Occipital lobe (tissue), 1 donor: ENCODE measurements at regions not wholly inside any gene's neighbourhood (a gene's known extent, or its start where the extent isn't known, plus 50 kb on each side); places are given as distances from the start of the nearest gene placed in this dataset.

ENCODE experiments used
- DNase-seq: peaks from one replicate; lab custom pipeline; 2025; lab: John Stamatoyannopoulos, UW

DNA sequence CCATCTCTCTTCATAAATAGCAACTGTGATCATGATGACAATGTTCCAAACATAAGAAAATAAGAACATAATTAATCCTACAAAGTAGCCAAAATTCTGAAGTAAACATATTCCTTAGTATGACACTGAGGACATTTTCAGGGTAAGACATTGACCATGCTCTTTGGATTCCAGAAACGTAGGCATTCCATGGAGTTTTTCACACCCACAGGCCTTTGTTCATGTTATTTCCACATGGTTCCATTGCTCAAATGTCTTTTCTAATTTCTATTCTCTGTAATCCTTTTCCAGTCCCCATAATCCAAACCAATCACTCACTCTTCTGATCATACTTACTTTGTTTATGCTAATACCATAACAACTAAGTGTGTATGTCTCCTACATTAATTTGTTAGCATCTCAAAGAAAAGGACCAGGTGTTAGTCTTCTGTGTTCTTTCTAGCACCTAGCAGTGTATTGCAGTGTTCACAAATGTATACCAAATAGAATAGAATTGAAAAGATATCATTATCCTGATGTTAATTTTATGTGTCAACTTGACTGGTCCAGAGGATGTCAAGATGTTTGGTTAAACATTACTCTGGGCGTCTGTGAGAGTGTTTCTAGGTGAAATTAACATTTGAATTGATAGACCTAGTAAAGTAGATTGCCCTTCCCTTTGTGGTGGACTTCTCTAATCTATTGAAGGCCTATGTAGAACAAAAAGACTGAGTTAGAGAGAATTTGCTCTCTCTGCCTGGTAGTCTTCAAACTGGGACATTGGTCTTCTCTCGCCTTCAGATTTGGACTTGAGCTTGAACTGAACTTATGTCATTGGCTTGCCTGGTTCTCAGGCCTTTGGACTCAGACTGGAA, 516.6 kb downstream of the PTPRC start:
- DNase-seq: no peak

DNA sequence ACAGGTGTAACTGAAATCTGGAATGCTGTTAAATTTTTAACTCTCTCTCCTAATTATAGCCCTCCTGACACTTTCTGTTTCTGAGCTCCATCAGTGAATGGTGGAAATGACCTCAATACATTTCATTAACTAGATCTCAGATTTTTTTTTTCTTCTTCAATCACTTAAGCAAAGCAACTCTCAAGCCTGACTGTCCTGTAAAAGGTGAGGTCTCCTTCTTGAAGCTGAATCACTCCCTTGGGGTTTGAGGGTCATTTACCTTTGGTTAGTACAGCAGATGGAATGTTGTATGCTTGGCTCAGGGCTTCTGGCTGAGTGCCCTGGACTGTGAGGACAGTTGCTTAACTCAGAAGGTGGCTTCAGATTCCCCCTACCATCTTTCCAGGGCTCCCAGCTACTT, 518.7 kb downstream of the PTPRC start:
- DNase-seq: no peak

DNA sequence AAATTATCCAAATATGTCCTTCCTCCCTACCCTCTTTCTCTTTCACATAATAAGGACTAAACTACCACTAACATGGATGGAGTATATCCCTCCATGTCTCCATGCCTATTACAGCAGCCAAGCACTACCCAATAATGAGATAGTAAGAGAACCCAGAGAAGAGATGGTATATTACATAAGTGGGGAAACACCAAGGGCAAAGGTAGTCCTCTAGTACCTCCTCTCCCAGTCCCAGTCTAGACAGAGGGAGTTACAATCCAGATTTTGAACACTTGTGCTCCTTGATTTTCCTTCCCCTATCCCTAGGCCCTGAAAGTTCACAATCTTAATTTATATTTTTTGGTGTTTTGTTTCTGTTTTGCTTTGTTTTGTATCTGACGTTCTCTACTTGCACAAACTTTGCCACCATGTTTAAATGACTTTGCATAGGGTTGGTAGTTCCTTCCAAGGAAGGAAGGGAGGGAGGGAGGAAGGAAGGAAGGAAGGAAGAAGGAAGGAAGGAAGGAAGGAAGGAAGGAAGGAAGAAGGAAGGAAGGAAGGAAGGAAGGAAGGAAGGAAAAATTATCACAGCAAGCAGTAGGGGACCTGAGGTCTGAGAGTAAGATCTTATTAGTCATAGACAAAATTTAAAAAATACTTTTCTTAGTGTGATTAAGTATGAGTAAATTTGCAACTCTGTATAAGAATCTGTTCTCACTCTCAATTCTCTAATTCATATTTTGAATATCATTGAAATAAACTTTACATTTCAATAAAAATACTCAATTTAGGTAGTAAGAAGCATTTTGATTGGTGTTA, 521.9 kb downstream of the PTPRC start:
- DNase-seq: no peak

DNA sequence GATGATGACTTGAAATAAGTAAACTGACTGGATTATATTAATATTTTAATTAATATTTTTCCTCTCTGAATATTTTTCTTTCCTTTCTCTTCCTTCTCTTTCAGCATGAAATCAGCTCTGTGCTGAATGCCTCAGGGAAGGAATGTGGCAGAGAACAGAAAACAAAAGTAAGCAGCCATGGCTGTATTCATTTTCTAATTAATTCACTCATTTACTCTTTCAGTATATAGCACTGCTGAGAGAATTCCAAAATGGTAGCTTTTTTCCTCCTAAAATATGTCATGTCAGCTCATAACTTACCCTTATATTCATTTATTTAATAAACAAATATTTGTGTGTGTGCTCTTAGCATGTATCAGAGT, 522.5 kb downstream of the PTPRC start:
- no peak for DNase-seq

DNA sequence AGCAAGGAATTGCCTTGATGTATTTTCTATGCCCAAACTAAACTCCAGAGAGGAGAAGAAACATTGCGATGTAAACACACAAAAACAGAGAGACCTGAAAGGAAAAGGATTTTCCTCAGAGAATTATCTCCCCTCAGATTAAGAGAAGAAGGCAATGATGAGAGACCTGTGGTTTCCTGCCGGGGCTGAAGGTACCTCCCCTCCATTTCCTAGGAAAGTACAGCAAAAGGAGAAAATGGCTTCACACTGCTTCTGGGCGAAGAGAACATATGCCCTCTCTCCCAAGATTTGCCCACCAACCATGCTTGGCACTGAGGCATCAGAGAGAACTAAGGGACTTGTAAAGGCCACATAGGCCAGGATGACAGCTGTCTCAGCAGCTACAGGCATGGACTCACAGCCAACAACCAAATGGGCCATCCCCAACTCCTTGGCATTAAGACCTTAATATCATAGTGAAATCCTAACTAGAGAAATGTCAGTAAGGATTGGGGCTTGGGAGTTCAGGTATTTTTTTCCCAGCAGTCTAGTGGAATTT, 523.0 kb downstream of the PTPRC start:
- no peak for DNase-seq

DNA sequence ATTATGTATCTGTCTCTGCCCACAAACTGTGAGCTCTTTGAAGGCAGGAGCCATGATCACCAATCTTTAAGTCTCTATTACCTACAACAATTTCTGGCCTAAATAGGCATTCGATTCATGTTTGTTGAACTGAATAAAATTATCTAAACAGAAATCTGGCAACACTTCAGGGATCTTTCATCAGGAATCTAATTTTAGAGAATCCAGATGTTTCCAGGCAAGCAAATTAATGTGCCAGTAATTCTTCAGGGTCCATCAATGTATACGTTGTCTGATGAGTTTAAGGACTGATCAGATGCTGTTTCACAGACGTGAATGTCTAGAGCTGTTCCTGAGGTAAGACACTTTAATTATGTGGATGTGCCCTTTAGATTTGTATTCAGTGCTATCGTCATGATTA, 524.4 kb downstream of the PTPRC start:
- no peak for DNase-seq

DNA sequence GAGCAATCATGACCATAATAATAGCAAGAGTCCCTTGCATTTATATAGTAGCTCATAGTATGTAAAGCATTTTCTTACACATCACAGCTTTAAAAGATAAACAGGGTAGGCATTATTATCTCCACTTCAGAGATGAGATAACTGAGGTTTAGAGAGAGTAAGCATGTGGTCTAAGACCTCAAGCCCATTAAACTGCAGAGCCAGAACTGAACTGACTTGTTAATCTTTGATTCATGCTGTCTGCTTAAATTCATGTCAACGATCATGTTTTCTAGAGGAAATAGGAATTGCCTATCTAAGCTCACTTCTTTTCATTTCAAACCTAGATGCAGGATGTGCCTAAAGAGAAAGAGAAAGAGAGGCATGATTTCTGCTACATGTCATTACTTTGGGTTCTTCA, 524.8 kb downstream of the PTPRC start:
- no peak for DNase-seq

DNA sequence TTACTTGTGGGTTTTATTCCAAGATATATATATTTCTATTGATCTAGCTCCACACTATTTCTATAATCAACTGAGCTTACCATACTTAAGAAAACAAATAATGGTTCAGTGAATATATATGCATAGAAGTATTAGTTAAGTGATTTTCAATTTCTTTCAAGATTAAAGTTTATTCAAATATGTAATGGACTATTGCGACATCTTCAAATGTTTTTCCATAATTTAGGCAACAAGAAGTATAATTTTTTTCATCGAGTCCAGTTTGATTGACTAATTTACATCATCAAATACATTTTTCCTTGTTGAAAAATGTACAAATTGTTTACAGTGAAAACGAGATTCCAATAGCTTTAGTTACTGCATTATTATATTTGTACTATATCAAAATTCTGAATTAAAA, 528.6 kb downstream of the PTPRC start:
- DNase-seq: no peak

DNA sequence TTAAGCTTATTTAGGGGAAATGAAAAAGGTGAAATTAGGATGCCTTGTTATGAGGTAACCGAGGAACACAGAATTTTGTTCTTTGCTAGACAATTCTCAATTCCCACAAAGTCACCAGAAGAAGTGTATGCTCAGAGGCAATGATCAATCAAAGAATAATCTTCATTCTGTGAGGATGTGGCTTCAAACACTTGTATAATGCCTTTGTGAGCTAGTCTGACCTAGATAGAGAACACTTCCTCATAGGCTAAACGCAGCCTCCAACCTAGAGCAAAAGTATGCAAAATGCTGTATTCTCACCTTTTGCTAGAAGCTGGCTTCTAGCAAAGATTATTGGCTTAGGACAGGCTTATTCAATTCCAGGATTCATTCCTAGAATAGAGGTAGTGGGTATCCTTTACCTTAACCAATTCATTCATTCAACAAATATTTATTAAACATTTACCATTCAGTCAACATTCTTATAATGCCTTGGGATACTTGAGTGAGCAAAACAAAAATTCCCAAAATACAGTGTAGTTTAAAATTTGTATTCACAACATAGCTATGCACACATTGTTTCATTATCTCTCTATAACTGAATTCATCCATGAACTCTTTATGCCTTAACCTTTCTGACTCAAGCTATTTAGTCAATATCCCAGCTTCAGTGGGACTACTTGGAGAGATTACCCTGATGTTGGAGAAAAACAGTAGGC, 530.2 kb downstream of the PTPRC start:
- no peak for DNase-seq

DNA sequence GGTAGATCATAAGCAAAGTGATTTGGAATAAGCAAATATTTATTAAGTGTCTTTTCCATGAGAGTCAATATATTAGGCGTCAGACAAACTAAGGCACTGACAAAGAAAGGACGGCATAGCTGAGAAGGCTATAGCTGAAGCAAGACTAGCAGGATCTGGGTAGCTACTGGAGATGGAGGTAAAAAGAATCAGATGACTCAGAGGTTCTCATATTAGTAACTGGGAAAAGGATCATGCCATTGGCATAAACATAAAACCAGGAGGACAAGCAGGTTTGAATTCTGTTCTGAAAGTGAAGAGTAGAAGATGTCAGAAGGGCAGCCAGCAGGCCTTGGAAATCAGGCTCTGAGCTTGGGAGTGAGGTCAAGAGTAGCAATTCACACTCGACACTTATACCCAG, 531.9 kb downstream of the PTPRC start:
- no peak for DNase-seq

DNA sequence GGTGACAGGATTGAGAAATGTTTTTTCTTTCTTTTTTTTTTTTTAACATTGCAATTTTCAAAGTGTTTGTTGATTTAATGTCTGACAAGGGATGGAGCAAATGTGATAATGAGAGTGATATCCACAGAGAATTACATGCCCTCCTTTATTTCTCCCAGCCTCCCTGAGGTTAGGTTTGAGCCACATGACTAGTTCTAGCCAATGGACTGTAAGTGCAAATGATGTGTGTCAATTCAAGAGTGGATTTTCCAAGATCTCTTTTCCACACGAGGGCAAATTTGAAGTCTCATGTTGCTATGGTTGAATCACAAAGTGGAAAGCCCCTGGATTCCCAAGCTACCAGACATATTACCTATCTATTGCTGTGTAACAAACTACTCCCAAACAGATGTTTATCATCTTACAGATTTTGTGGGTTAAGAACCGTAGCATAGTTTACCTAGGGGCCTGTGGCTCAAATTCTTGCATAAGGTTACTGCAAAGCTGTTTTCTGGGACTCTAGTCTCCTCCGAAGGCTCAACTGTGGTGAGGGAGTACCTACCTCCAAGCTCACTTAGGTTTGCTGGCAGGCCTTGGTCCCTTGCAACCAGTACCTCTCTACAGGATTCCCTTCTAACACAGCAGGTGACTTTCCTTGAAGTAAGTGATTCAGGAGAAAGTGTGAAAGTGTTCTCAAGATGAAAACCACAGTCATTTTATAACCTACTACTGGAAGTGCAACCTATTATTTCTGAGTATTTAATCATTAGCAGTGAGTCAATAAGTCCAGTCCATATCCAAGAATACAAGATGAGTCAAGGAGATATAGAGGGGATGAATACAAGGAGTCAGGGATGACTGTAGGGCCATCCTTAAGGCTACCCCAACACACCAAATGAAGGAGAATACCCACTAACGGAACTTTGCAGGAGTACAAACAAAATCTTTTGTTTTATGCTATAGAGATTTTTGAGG, 533.6 kb downstream of the PTPRC start:
- no peak for DNase-seq

DNA sequence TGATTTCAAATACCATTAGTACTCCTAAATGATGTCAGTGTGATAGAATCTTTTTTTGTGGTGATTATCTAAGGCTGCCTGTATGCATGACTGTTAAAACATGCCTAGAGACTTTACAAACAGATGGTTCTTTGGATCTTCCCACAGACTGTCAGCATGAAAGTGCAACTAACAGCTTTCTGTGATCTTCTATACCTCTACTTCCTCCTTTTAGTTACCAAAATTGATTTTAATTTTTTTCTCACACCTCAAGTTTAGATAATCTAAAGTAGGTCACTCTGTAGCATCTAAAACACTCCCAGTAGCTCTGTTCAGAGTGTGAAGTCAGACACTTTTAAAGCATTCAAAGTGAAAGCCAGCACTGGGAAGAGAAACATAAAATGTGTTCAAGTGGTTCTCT, 534.5 kb downstream of the PTPRC start:
- DNase-seq: no peak

DNA sequence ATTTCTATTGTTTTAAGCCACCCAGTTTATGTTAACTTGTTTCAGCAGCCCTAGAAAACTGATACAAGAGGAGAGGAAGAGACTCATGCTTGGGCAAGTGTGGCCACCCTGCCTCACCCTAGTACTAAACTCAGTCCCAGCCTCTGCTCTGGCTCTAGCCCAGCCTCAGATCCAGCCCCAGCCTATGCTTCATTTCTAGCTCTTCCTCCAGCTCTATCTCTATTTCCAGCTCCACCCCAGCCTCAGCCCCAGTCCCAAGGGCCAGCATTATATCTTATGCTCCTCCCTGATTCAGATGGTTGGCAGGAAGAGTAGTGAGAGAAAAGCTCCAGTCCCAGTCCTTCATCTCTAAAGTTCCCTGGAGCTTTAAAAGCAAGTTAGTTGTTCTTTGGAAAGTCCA, 535.5 kb downstream of the PTPRC start:
- DNase-seq: no peak

DNA sequence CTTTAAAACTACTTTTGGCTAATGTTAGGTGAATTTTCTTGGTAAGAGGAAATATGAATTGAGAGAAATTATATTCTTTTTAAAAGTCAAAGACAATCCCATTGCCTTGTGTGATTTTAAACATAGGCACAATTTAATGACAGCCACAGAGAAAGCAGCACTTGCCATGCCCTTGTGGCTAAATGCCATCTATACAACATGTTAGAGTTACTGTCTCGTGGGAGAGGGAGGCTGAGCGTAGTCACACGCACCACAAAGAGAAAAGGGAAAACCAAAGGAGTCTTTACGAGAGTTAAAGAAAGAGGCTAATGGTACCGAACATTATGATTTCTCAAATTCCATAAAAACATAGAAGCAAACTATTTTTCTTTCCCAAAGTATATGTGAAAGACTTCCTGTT, 537.9 kb downstream of the PTPRC start:
- no peak for DNase-seq

DNA sequence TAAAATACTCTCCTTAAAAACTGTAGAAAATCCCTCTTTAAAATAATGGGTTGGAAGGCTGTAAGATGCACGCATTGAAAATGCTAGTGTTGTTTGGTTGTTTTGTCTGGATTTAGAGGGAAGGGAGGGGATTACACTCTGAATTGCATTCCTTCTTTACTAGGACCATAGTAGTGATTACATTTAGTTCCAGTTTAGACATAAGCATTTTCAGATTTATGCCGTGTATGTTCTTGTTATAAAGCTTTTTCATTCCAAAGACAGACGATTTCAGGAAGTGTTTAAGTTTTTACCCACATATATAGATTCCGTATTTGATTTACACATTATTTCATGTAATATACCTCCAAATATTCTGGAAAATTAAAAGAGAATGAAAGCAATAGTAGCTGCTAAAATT, 538.4 kb downstream of the PTPRC start:
- DNase-seq: no peak

DNA sequence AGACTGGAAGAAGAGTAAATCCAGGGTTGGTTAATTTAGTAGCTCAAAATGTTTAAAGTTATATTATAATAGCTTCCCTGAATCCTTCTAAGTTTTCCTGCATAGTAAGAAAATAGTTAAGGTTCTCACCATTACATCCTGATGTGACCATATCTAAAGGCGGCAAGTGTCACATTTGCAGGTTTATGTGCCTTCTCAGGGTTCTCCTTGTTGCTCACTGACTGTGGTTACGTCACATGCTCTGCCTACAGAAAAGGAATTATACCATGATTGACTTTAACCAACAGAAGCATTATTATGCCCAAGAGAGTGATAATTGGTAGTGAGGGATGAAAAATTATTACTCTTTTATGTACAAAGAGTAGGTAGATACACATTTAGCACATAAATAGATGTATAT, 539.8 kb downstream of the PTPRC start:
- DNase-seq: no peak

DNA sequence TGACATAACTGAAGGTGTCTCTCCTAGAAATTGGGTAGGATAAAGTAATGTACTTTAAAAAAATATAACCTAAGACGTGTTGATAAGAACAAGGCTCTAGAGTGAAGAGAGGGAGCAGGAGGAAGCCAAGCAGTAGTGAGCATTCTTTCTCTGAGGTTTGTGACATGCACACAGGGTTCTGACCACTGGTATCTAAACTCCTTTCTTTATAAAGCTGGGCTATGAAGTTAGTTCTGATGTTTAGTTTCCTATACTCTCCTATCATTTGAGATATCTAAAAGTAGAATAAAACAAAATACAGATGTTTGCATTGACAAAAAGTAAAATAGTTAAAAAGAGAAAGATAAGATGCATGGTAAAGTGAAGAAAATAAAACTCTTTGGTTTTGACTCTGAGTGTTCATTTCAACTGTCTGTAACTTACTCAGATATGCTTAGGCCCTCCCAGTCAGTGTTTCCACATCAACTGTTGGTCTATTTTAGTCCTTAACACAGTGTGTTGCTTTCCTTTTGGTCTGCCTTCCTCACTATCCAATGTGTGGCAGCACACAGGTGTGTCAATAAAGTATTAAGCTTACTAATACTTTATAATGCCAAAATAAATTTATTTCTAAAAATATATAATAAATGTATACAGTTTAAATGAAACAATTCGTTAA, 543.5 kb downstream of the PTPRC start:
- DNase-seq: no peak

DNA sequence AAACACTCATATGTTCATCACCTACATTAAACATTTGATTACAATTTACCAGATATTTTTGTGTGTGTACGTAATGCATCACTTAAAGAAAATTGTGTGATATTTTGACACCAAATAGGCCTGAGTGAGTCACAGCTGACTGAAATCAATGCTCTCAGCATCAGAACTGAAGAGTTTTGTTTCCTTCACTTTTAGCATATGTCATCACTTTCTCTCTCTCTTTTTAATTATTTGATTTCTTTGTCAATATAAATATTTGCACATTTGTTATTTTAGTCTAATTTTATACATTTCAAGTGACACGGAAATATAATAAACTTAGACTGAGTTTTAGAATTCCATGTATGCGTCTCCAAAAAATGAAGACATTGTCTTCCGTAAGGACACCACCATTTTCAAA, 545.3 kb downstream of the PTPRC start:
- no peak for DNase-seq

DNA sequence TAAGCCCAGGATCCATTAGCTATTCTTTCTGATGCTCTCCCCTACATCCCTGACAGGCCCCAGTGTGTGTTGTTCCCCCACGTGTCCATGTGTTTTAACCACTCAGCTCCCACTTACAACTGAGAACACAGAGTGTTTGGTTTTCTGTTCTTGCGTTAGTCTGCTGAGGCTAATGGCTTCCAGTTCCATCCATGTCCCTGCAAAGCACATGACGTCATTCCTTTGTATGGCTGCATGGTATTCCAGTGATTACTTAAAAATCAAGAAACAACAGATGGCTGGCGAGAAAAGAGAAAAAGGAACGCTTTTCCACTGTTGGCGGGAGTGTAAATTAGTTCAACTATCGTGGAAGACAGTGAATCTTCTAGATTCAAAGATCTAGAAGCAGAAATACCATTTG, 556.0 kb downstream of the PTPRC start:
- DNase-seq: no peak

DNA sequence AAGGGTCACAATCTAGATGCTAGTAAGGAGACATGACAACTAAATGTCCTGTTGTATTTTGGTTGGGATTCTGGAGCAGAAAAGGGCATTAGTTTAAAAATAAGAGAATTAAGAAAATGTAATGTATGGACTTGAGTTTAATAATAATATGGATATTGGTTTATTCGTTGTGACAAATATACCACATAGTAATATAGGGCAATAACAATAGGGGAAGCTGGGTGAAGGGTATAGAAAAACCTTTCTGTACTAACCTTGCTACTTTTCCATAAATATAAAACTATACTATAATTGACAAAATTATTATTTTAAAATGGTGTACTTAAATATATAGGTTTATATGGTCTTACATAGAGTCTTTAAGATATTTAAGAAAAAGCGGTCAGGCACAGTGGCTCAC, 558.9 kb downstream of the PTPRC start:
- no peak for DNase-seq

DNA sequence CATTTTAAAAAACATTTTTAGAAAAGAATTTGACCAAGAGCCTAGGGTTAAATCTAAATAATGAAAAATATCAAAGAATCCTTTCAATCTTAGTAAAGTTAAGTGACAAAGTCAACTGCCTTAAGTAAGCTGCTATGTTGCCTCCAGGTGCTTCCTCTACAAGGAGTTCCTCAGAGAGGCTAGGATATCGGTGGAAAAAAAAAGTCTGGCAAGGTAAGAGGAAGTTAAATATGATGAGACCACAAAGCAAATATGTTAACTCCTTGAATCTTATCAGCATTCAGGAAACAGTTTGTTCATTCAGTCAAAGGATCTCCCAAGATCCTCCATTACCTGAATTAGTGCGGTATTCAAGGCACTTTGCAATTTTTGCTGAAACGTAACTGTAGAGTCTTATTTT, 563.5 kb downstream of the PTPRC start:
- no peak for DNase-seq
